Panc1 (cell line): ENCODE measurements at regions not wholly inside any gene's neighbourhood (a gene's known extent, or its start where the extent isn't known, plus 50 kb on each side); places are given as distances from the start of the nearest gene placed in this dataset.

Experiments
- ATAC-seq: fragments of 200-7000 bp; cut with Tn5 transposase; 2 replicates; pipeline ENCODE4 v1.9.1; 2020; ENCODE audit warnings: mild to moderate bottlenecking, moderate library complexity
- BruUV-seq: library from RNA; stranded (reverse); fragments of 400-500 nt; replicated peaks from 2 replicates; lab custom pipeline; 2021; lab: Mats Ljungman, UMichigan
- CTCF ChIA-PET: fragments of 300-600 bp; sonication (Branson Sonifier 250); formaldehyde crosslinking; loops from one replicate; lab custom pipeline; 2022; ENCODE audit warnings: antibody characterized with exemption; lab: Charles Lee
- POLR2A ChIA-PET: fragments of 300-600 bp; sonication (Branson Sonifier 250); formaldehyde crosslinking; loops from one replicate; lab custom pipeline; 2022; ENCODE audit warnings: antibody characterized with exemption; lab: Charles Lee
- DNase-seq: peaks from one replicate; pipeline ENCODE4 v3.0.0-alpha.2; 2010; ENCODE audit warnings: low read depth, low spot score
- H3K27ac ChIP-seq: 2 replicates; pipeline ENCODE4 v1.5.1; 2011; ENCODE audit warnings: mild to moderate bottlenecking, low read length, inconsistent platforms
- H3K27me3 ChIP-seq: fragments of 200-500 bp; sonication (Bioruptor generic); 2 replicates; pipeline ENCODE4 v1.6.0; 2014; ENCODE audit warnings: low read length, inconsistent platforms; ENCODE audit not compliant: control insufficient read depth, insufficient read depth
- H3K36me3 ChIP-seq: fragments of 200-500 bp; sonication (Bioruptor generic); 2 replicates; pipeline ENCODE4 v1.5.1; 2014; ENCODE audit warnings: inconsistent platforms, mild to moderate bottlenecking, low read length, moderate library complexity; ENCODE audit not compliant: control insufficient read depth, insufficient read depth
- H3K4me1 ChIP-seq: 2 replicates; pipeline ENCODE4 v1.5.1; 2011; ENCODE audit warnings: inconsistent platforms, mild to moderate bottlenecking, low read length, moderate library complexity; ENCODE audit not compliant: control insufficient read depth, insufficient read depth
- H3K4me3 ChIP-seq, 2 experiments: 2 replicates each; pipeline ENCODE4 v1.5.1; 2011 to 2012; ENCODE audit warnings: low read depth in 2 of 2, low read length in 2 of 2, mild to moderate bottlenecking in 2 of 2, inconsistent platforms in 1 of 2, moderate library complexity in 1 of 2
- H3K9me3 ChIP-seq: fragments of 200-500 bp; sonication (Bioruptor generic); 2 replicates; pipeline ENCODE4 v1.5.1; 2014; ENCODE audit warnings: low read depth, mild to moderate bottlenecking, inconsistent platforms, low read length, moderate library complexity; ENCODE audit not compliant: control insufficient read depth, insufficient read depth
- POLR2AphosphoS5 ChIP-seq: IDR thresholded peaks from 2 replicates; pipeline ENCODE4 v1.6.1; 2012; ENCODE audit warnings: mild to moderate bottlenecking, low read depth, low read length, moderate library complexity
- SIN3A ChIP-seq: IDR thresholded peaks from 2 replicates; pipeline ENCODE4 v1.6.1; 2012; ENCODE audit warnings: low read depth, mild to moderate bottlenecking, low read length, moderate library complexity, borderline replicate concordance; ENCODE audit not compliant: insufficient read depth
- TCF7L2 ChIP-seq: IDR thresholded peaks from 2 replicates; pipeline ENCODE4 v1.6.1; 2011; ENCODE audit warnings: mild to moderate bottlenecking, low read depth, low read length, inconsistent platforms
- in situ Hi-C: cut with HindIII; loops from 2 replicates; pipeline ENCODE4 v1.10.0; 2016; ENCODE audit warnings: low sequenced_read_pairs, low pct_unique_long_range_greater_than_20kb
- intact Hi-C: fragments of 100-400 bp; cut with micrococcal nuclease; formaldehyde crosslinking; loops from one replicate; pipeline ENCODE4 v1.10.0; 2022; ENCODE audit not compliant: unreplicated experiment
- TF ChIP-seq, protein P1 (sequence below), 2 experiments: IDR thresholded peaks; 2 replicates each; pipeline ENCODE4 v1.6.1; 2011 to 2012; ENCODE audit warnings: low read depth in 2 of 2, control low read depth in 1 of 2, low read length in 1 of 2, mild to moderate bottlenecking in 1 of 2, moderate library complexity in 1 of 2; ENCODE audit not compliant: insufficient read depth in 1 of 2
- TF ChIP-seq, protein P2 (sequence below): fragments of 450-650 bp; IDR thresholded peaks from 2 replicates; pipeline ENCODE4 v1.5.1; 2017; ENCODE audit warnings: mild to moderate bottlenecking

GRCh38 chr9:126215486-126215885 is 111.1 kb upstream of the MVB12B start:
- intact Hi-C loops, result no loop called here
- ATAC-seq (no peak), DNase-seq (no peak)
- no peaks in the 10 kb centered on the region for H3K36me3 ChIP-seq
- ChIA-PET CTCF (no interaction called here), POLR2A (no interaction called here)
- no peak for TF ChIP-seq SIN3A
- no peak for TF ChIP-seq POLR2AphosphoS5
- no peaks in the 10 kb centered on the region for H3K27me3 ChIP-seq
- H3K4me1 ChIP-seq, result no peaks in the 10 kb centered on the region
- no TSS peak for BruUV-seq
- in situ Hi-C loops, result no loop called here
- H3K27ac ChIP-seq, result no peak overlapping the region
- no peaks in the 10 kb centered on the region for H3K9me3 ChIP-seq
- no peak overlapping the region for H3K4me3 ChIP-seq

DNA sequence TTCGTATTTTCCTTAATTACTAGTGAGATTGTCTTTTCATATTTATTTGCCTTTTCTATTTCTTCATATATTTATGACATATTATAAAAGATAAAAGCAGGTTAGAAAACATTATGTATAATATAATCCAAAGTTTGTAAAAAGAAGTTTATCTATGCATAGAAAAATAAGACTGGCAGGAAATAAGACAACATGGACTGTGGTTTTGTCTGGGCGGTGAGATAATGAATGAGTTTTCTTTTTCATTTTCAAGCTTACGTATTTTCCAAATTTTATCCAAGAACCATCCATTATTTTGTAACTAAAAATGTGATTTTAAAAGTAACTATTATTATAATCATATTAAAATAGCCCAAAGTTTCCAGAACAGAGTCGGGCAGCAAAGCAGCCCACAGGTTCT is 109.8 kb upstream of the MVB12B start:
- CTCF ChIA-PET, result no interaction called here
- no peak for TF ChIP-seq POLR2AphosphoS5
- TF ChIP-seq, protein P1, sequence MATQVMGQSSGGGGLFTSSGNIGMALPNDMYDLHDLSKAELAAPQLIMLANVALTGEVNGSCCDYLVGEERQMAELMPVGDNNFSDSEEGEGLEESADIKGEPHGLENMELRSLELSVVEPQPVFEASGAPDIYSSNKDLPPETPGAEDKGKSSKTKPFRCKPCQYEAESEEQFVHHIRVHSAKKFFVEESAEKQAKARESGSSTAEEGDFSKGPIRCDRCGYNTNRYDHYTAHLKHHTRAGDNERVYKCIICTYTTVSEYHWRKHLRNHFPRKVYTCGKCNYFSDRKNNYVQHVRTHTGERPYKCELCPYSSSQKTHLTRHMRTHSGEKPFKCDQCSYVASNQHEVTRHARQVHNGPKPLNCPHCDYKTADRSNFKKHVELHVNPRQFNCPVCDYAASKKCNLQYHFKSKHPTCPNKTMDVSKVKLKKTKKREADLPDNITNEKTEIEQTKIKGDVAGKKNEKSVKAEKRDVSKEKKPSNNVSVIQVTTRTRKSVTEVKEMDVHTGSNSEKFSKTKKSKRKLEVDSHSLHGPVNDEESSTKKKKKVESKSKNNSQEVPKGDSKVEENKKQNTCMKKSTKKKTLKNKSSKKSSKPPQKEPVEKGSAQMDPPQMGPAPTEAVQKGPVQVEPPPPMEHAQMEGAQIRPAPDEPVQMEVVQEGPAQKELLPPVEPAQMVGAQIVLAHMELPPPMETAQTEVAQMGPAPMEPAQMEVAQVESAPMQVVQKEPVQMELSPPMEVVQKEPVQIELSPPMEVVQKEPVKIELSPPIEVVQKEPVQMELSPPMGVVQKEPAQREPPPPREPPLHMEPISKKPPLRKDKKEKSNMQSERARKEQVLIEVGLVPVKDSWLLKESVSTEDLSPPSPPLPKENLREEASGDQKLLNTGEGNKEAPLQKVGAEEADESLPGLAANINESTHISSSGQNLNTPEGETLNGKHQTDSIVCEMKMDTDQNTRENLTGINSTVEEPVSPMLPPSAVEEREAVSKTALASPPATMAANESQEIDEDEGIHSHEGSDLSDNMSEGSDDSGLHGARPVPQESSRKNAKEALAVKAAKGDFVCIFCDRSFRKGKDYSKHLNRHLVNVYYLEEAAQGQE (IDR thresholded peaks at IDR 0.05; ENCODE audit: insufficient read depth in 1 of 2, low read depth in 2 of 2, low read length in 1 of 2), result no peak
- no peak overlapping the region for H3K27ac ChIP-seq
- POLR2A ChIA-PET, result no interaction called here
- in situ Hi-C loops, result no loop called here
- no TSS peak for BruUV-seq
- no peaks in the 10 kb centered on the region for H3K36me3 ChIP-seq
- DNase-seq (no peak), ATAC-seq (no peak)
- no peak overlapping the region for H3K4me3 ChIP-seq
- no peaks in the 10 kb centered on the region for H3K27me3 ChIP-seq
- H3K9me3 ChIP-seq, result no peaks in the 10 kb centered on the region
- H3K4me1 ChIP-seq, result no peaks in the 10 kb centered on the region
- intact Hi-C loops, result no loop called here

DNA sequence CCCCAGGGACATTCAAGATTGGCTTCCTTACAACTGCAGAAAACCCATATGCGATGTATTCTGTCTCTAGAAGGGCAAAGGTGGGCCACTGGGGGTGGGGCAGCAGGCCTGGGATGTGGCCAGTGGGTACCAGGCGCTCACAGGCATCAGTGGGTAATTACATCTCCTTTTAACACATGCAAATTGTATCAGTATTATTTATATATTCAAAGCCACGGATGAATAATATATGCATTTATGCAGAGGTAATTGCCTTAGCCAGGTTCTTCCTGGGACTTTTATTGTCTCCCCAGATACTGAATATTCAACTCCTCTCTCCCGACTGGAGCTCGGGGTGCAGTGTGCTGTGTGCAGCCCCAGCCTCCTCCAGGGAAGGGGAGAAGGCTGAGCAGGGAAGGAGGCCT is 109.4 kb upstream of the MVB12B start:
- Histone ChIP-seq H3K4me1 (no peaks in the 10 kb centered on the region), H3K27ac (no peak overlapping the region), H3K36me3 (no peaks in the 10 kb centered on the region), H3K27me3 (no peaks in the 10 kb centered on the region), H3K4me3 (no peak overlapping the region), H3K9me3 (no peaks in the 10 kb centered on the region)
- CTCF ChIA-PET, result interaction anchor here (0.7 kb wide), 1 partner anchor 20 kb away, joined by 5 read pairs; no protein-coding TSS in a partner anchor
- BruUV-seq, result no TSS peak
- in situ Hi-C loops (no loop called here), intact Hi-C loops (no loop called here)
- ATAC-seq (no peak), DNase-seq (no peak)
- TF ChIP-seq TCF7L2 (no peak), POLR2AphosphoS5 (no peak), SIN3A (no peak)
- TF ChIP-seq, protein P2, sequence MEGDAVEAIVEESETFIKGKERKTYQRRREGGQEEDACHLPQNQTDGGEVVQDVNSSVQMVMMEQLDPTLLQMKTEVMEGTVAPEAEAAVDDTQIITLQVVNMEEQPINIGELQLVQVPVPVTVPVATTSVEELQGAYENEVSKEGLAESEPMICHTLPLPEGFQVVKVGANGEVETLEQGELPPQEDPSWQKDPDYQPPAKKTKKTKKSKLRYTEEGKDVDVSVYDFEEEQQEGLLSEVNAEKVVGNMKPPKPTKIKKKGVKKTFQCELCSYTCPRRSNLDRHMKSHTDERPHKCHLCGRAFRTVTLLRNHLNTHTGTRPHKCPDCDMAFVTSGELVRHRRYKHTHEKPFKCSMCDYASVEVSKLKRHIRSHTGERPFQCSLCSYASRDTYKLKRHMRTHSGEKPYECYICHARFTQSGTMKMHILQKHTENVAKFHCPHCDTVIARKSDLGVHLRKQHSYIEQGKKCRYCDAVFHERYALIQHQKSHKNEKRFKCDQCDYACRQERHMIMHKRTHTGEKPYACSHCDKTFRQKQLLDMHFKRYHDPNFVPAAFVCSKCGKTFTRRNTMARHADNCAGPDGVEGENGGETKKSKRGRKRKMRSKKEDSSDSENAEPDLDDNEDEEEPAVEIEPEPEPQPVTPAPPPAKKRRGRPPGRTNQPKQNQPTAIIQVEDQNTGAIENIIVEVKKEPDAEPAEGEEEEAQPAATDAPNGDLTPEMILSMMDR, result no peak
- TF ChIP-seq, protein P1 (IDR thresholded peaks at IDR 0.05; ENCODE audit: insufficient read depth in 1 of 2, low read depth in 2 of 2, low read length in 1 of 2), result no peak
- POLR2A ChIA-PET, result no interaction called here
